Stimulated activated CD4-positive, alpha-beta T cell treated with anti-CD3 and anti-CD28 coated beads, Interleukin-1b, Interleukin-23, amount 100 ng/mL, for 1 hour (primary cell): ENCODE measurements at regions not wholly inside any gene's neighbourhood (a gene's known extent, or its start where the extent isn't known, plus 50 kb on each side); places are given as distances from the start of the nearest gene placed in this dataset.

ENCODE experiments used
- DNase-seq, 2 donors: peaks; one replicate each; pipeline ENCODE4 v3.0.0-alpha.2; 2020; ENCODE audit warnings: low read depth in 2 of 2

GRCh38 chr10:44198780-44199097 lies 186.2 kb downstream of the CXCL12 start:
- DNase-seq = no peak

GRCh38 chr10:44198096-44198779 lies 186.7 kb downstream of the CXCL12 start:
- DNase-seq = no peak

GRCh38 chr10:44197646-44198045 lies 187.3 kb downstream of the CXCL12 start:
- no peak for DNase-seq

GRCh38 chr10:44196336-44196735 lies 188.6 kb downstream of the CXCL12 start:
- no peak for DNase-seq

GRCh38 chr10:44196008-44196320 lies 188.9 kb downstream of the CXCL12 start:
- no peak for DNase-seq

- DNase-seq = no peak
Observed at GRCh38 chr10:44195112-44196007, 189.5 kb downstream of the CXCL12 start.

- DNase-seq = no peak
Observed at GRCh38 chr10:44194435-44194834, 190.5 kb downstream of the CXCL12 start.

GRCh38 chr10:44193567-44194220 lies 191.2 kb downstream of the CXCL12 start:
- DNase-seq = no peak

- DNase-seq = no peak
Observed at GRCh38 chr10:44193166-44193565, 191.7 kb downstream of the CXCL12 start.

- DNase-seq = no peak
Observed at GRCh38 chr10:44192435-44192834, 192.5 kb downstream of the CXCL12 start.

- no peak for DNase-seq
Observed at GRCh38 chr10:44190541-44190940, 194.4 kb downstream of the CXCL12 start.

- DNase-seq = no peak
Observed at GRCh38 chr10:44186821-44187220, 198.1 kb downstream of the CXCL12 start.

GRCh38 chr10:44186150-44186549 lies 198.7 kb downstream of the CXCL12 start:
- no peak for DNase-seq

GRCh38 chr10:44185315-44185666 lies 199.6 kb downstream of the CXCL12 start:
- DNase-seq = no peak

GRCh38 chr10:44184633-44185314 lies 200.1 kb downstream of the CXCL12 start:
- DNase-seq = no peak

GRCh38 chr10:44183667-44184632 lies 200.9 kb downstream of the CXCL12 start:
- DNase-seq = no peak

- DNase-seq = no peak
Observed at GRCh38 chr10:44182909-44183308, 202.0 kb downstream of the CXCL12 start.

GRCh38 chr10:44180321-44181168 lies 204.4 kb downstream of the CXCL12 start:
- no peak for DNase-seq

- DNase-seq = no peak
Observed at GRCh38 chr10:44178856-44179255, 206.0 kb downstream of the CXCL12 start.

- DNase-seq = no peak
Observed at GRCh38 chr10:44178281-44178680, 206.6 kb downstream of the CXCL12 start.
